ENCODE measurements at regions not wholly inside any gene's neighbourhood (a gene's known extent, or its start where the extent isn't known, plus 50 kb on each side); places are given as distances from the start of the nearest gene placed in this dataset.

DNA sequence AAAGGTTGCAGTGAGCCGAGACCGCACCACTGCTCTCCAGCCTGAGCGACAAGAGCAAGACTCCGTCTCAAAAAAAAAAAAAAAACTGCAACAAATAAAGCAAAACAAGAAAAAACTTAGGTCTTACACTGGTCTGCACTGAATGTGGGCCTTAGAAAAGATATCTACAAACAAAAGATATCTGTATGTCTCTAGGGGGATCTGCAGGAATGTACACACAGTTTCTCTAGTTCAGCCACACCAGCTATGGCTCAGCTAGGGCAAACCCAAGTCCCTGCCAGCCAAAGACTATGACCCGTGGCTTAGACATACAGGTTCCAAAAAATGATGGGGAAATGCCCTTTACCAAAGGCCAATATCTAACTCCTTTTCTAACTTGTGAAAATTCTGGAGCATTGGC, 202.4 kb upstream of the KAZN start:
- Histone ChIP-seq H3K4me3 (ENCODE audit: low read length) (no peak overlapping the region), H3K36me3 (ENCODE audit: control insufficient read depth, insufficient read depth, low read length) (no peaks in the 10 kb centered on the region), H3K9me3 (ENCODE audit: control insufficient read depth, insufficient read depth, low read length) (no peaks in the 10 kb centered on the region), H3K27ac (ENCODE audit: low read length) (no peak overlapping the region), H3K27me3 (ENCODE audit: control insufficient read depth, insufficient read depth, low read length) (no peaks in the 10 kb centered on the region), H3K4me1 (ENCODE audit: control insufficient read depth, insufficient read depth, low read length) (no peaks in the 10 kb centered on the region)
- WGBS (ENCODE audit: insufficient coverage): 87% methylated on average over 5 of the region's 5 CpGs
- intact Hi-C loops (cut with micrococcal nuclease): no loop called here
- H3K27ac Mint-ChIP-seq: no peak overlapping the region
- peaks cover 14 to 25% of the 10 kb centered on the region in 2 donors for H3K27me3 Mint-ChIP-seq (ENCODE audit: low read depth in 2 of 2)
- ATAC-seq (no peak), DNase-seq (no peak)
- H3K4me3 Mint-ChIP-seq: no peak overlapping the region
- no peaks in the 10 kb centered on the region for H3K9me3 Mint-ChIP-seq
- no peaks in the 10 kb centered on the region for H3K36me3 Mint-ChIP-seq
- no peaks in the 10 kb centered on the region for H3K4me1 Mint-ChIP-seq
- TF ChIP-seq, protein P1, sequence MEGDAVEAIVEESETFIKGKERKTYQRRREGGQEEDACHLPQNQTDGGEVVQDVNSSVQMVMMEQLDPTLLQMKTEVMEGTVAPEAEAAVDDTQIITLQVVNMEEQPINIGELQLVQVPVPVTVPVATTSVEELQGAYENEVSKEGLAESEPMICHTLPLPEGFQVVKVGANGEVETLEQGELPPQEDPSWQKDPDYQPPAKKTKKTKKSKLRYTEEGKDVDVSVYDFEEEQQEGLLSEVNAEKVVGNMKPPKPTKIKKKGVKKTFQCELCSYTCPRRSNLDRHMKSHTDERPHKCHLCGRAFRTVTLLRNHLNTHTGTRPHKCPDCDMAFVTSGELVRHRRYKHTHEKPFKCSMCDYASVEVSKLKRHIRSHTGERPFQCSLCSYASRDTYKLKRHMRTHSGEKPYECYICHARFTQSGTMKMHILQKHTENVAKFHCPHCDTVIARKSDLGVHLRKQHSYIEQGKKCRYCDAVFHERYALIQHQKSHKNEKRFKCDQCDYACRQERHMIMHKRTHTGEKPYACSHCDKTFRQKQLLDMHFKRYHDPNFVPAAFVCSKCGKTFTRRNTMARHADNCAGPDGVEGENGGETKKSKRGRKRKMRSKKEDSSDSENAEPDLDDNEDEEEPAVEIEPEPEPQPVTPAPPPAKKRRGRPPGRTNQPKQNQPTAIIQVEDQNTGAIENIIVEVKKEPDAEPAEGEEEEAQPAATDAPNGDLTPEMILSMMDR (IDR thresholded peaks at IDR 0.05): no peak

DNA sequence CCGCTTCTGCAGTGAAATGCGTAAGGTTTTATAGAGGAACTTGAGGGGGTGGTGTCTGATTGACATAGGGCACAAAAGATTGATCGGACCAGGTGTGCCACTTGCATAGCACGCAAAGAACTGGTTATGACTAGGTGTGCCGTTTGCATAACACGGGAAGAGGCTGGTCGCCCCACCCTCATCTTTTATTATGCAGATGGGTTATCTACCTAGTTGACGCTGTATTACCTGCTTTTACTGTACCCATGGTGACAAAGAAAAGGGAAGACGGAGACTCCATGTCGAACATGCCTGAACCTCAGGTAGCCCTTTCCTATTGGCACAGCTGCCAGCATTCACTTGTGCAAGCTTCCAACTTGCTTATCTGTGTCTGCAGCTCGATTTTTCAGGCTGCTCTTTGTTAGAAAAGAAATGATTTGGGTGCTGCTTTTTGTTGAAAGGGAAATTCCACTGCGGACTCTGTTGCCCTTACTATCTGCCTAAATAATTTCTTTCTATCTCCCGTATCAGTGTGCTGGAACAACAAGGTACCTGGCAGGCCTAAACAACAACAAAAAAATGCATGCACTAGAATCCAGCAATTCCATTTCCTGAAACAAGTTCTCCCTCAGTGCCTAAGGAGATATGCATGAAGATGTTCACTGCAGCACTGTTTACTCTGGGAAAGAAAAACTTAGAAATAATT, 194.4 kb upstream of the KAZN start:
- H3K4me3 ChIP-seq (ENCODE audit: low read length): no peak overlapping the region
- no peaks in the 10 kb centered on the region for H3K4me1 ChIP-seq (ENCODE audit: control insufficient read depth, insufficient read depth, low read length)
- ATAC-seq (no peak), DNase-seq (no peak)
- H3K27ac ChIP-seq (ENCODE audit: low read length): no peak overlapping the region
- H3K36me3 ChIP-seq (ENCODE audit: control insufficient read depth, insufficient read depth, low read length): no peaks in the 10 kb centered on the region
- no peaks in the 10 kb centered on the region for H3K4me1 Mint-ChIP-seq
- intact Hi-C loops (cut with micrococcal nuclease): no loop called here
- H3K27ac Mint-ChIP-seq: no peak overlapping the region
- H3K9me3 Mint-ChIP-seq: no peaks in the 10 kb centered on the region
- TF ChIP-seq, protein P1 (IDR thresholded peaks at IDR 0.05): no peak
- no peak overlapping the region for H3K4me3 Mint-ChIP-seq
- no peaks in the 10 kb centered on the region for H3K36me3 Mint-ChIP-seq
- H3K27me3 ChIP-seq (ENCODE audit: control insufficient read depth, insufficient read depth, low read length): no peaks in the 10 kb centered on the region
- no peaks in the 10 kb centered on the region for H3K9me3 ChIP-seq (ENCODE audit: control insufficient read depth, insufficient read depth, low read length)
- WGBS (ENCODE audit: insufficient coverage): 94% methylated on average over 12 of the region's 13 CpGs
- peaks cover 15 to 34% of the 10 kb centered on the region in 2 donors for H3K27me3 Mint-ChIP-seq (ENCODE audit: low read depth in 2 of 2)

GRCh38 chr1:14404862-14405301, 193.6 kb upstream of the KAZN start:
- Histone ChIP-seq H3K27ac (ENCODE audit: low read length) (no peak overlapping the region), H3K4me1 (ENCODE audit: control insufficient read depth, insufficient read depth, low read length) (no peaks in the 10 kb centered on the region), H3K9me3 (ENCODE audit: control insufficient read depth, insufficient read depth, low read length) (no peaks in the 10 kb centered on the region), H3K4me3 (ENCODE audit: low read length) (no peak overlapping the region), H3K36me3 (ENCODE audit: control insufficient read depth, insufficient read depth, low read length) (no peaks in the 10 kb centered on the region), H3K27me3 (ENCODE audit: control insufficient read depth, insufficient read depth, low read length) (no peaks in the 10 kb centered on the region)
- DNase-seq (no peak), ATAC-seq (no peak)
- H3K9me3 Mint-ChIP-seq: no peaks in the 10 kb centered on the region
- H3K36me3 Mint-ChIP-seq: no peaks in the 10 kb centered on the region
- no peak overlapping the region for H3K27ac Mint-ChIP-seq
- peaks cover 14 to 34% of the 10 kb centered on the region in 2 donors for H3K27me3 Mint-ChIP-seq (ENCODE audit: low read depth in 2 of 2)
- intact Hi-C loops (cut with micrococcal nuclease): no loop called here
- no peak overlapping the region for H3K4me3 Mint-ChIP-seq
- H3K4me1 Mint-ChIP-seq: no peaks in the 10 kb centered on the region
- TF ChIP-seq, protein P1 (IDR thresholded peaks at IDR 0.05): no peak
- WGBS (ENCODE audit: insufficient coverage): 31% methylated on average over 1 of the region's 1 CpG

- DNase-seq (no peak), ATAC-seq (no peak)
- Histone ChIP-seq H3K4me3 (ENCODE audit: low read length) (no peak overlapping the region), H3K36me3 (ENCODE audit: control insufficient read depth, insufficient read depth, low read length) (no peaks in the 10 kb centered on the region), H3K27ac (ENCODE audit: low read length) (no peak overlapping the region), H3K4me1 (ENCODE audit: control insufficient read depth, insufficient read depth, low read length) (no peaks in the 10 kb centered on the region), H3K9me3 (ENCODE audit: control insufficient read depth, insufficient read depth, low read length) (no peaks in the 10 kb centered on the region), H3K27me3 (ENCODE audit: control insufficient read depth, insufficient read depth, low read length) (no peaks in the 10 kb centered on the region)
- H3K9me3 Mint-ChIP-seq: no peaks in the 10 kb centered on the region
- no peaks in the 10 kb centered on the region for H3K4me1 Mint-ChIP-seq
- TF ChIP-seq, protein P1 (IDR thresholded peaks at IDR 0.05): no peak
- peaks cover 20 to 37% of the 10 kb centered on the region in 2 donors for H3K27me3 Mint-ChIP-seq (ENCODE audit: low read depth in 2 of 2)
- H3K4me3 Mint-ChIP-seq: no peak overlapping the region
- H3K27ac Mint-ChIP-seq: no peak overlapping the region
- intact Hi-C loops (cut with micrococcal nuclease): no loop called here
- no peaks in the 10 kb centered on the region for H3K36me3 Mint-ChIP-seq
Measured at GRCh38 chr1:14412235-14412634, 186.2 kb upstream of the KAZN start.
